ENCODE measurements at regions not wholly inside any gene's neighbourhood (a gene's known extent, or its start where the extent isn't known, plus 50 kb on each side); places are given as distances from the start of the nearest gene placed in this dataset.

DNA sequence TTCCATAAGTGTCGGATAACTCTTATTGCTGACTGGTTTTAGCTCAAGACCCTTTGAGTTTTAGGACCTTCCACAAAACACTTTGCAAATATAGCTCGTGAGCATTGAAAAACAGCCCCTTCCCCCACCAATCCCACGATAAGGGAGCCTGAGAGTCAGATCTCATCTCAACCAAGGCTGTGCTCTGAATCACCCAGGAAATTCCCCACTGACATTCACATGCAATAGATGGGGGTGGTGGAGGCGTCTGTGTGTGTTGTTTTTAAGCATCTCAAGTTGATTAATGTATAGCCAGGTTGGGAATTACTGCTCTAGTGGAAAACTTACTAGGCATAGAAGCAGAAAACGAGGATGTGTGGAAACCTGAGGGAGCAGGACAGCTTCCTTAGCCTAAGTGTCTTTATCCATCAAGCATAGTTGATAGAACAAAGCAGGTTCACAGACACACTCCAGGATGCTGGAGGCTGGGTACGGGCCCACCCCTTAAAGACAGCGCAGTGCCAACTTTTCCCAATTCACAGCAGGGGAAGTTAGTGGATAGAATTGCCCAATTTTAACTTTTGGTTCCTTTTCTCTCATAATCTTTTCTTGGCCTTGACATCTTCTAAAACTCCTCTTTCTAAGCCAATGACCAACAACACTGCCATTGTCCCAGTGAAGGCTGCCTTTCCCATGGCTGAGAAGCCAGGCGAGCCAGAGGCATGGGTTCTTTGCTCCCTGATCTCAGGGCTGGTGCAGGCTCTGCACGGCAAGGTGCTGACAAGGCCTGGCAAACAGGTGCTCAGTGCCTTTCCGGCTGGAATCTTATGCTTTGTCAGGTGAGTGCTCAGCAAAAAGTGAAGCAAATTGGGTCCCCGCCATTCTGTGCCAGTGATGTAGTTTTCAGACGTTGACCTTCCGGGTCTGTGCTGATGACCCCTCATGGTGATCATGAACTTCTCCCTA is 98.5 kb upstream of the INSIG1 start:
- intact Hi-C loops (cut with DNase I) = loop anchor here (10.0 kb wide), 1 partner anchor 274 kb away; no protein-coding TSS in a partner anchor
- DNase-seq = peak in 1 of 10 donors; percentile 61

DNA sequence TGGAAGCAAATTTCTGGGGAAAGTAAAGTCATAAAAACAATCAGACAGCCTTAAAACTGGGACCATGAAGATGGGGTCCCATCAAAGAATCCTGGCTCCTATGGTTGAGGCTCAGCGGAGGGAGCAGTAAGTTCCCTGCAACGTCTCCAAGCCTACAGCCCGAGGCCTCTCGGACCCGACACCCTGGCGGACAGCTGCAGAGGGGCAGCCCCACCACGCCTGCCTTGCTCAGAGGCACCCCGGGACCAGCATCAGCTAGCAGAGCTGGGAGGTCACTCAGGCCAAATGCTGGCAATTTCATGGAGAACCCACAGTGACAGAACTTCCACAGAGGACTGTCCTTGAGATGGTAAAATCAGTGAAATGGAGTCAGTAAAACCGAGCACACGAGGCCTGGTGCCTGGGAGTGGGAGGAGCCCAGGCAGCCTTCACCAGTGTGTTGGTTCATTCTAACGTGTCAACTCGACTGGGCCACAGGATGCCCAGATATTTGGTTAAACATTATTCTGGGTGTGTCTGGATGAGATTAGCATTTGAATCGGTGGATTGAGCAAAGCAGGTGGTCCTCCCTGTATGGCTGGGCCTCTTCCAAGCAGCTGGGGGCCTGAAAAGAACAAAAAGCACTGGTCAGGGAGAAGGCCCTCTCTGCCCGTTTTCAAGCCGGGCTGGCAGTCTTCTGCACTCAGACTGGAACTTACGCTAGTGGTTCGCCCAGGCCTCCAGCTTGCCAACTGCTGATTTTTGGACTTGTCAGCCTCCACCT is 96.2 kb upstream of the INSIG1 start:
- intact Hi-C loops (cut with DNase I) = no loop called here
- DNase-seq = no peak

DNA sequence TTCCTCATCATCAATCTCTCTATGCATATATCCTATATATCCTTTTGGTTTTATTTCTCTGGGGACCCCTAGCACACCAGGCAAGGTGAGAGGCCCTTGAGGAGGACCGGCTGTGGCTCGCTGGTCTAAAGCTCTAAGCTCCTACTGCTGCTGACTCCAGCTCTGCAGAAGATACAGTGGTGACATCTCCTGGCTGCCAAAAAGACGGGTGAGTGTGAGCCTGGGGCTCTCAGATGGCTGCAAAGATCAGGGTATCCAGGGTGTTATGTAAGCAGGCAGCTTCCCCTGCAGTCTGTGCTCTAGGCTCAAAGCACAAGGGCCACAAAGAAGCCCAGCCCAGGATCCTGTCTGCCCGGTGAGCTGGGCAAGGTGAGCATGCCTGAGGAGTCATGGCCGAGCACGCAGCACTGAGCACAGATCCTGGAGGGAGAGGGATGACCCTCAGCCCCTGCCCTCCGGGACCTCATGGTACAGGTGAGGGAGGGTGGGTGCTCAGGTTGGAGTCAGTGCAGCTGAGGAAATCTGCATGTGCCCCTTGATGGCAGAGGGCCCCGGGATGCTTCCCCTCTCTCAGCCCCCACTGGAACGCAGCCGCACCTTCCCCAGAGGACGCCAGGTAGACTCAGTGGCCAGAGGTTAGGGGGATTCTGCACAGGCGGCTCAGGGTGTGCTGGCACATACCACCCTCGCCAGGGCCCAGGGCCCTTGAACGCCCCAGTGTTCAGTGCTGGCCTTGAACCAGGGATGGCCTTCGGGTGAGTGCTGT is 95.4 kb upstream of the INSIG1 start:
- intact Hi-C loops (cut with DNase I) = no loop called here
- DNase-seq = no peak

DNA sequence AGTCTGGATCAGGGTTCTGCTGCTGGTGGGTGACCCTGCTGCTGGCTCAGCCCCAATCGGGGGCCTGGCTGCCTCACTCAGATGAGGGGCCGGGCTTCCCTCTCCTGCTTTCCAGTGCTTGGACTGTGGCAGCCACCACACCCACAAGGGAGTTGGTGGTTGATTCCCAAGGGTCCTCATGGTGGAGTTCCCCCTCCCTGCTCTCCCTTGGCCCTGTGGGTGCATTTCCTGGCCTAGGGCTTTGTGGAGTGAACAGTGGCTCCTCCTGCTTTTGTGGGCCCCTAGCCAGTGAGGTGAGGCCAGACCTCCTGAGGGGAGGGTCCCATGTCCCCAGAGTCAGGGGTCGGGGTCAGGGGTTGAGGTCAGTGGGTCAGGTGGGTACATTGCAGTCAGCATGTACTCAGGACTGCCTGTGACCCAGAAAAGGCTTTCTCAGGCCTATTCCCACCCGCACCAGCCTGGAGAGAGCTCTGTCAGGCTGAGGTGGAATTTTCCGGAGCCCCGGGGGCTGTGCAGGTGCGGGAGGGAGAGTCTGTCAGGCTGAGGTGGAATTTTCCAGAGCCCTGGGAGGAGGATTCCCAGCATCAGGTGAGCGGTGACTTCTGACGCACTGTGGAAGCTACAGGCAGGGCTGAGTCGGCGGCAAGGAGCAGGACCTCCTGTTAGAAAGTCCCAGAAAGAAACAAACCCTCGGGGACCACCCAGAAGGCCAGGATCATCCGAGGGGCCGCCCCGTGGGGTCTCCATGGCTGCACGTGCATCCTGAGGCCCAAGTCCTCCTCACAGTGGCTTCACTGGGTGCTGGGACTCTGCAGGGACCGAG is 94.4 kb upstream of the INSIG1 start:
- no peak for DNase-seq
- intact Hi-C loops (cut with DNase I) = no loop called here

DNA sequence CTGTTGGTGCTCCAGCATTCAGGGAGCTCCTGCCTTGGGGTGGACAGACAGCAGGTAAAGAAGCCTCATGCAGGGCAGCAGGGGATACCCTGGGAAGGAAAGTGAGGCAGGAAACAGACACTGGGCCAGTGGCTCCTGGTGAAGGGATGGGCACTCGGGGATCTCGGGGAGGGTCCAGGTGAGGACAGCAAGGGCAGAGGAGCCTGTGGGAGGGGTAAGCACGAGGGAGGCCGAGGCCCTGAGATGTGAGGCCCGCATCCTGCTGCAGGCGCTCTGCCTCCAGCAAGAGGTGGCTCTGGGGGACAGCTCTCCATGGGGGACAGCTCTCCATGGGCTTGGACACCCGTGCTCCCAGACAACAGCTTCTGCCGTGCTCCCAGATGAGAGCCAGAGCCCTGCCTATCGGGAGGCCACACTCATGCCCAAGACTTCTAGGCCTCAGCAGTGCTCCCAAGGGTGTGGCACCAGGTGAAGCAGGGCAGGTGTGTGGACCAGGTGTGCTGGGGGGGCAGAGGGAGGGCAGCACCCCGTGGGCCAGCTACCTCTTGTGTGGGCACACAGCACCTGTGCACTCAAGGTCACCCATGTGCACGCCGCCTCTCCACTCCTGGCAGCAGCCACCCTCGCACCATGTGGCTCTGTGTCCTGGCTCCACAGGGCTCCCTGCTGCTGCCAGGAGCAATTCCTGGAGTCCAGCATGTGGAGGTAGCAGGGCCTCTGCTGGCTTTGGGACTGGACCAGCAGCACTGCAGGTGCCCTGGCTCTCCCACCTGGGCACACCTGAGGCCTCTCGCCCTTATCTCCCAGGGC is 93.6 kb upstream of the INSIG1 start:
- intact Hi-C loops (cut with DNase I) = no loop called here
- DNase-seq = no peak

DNA sequence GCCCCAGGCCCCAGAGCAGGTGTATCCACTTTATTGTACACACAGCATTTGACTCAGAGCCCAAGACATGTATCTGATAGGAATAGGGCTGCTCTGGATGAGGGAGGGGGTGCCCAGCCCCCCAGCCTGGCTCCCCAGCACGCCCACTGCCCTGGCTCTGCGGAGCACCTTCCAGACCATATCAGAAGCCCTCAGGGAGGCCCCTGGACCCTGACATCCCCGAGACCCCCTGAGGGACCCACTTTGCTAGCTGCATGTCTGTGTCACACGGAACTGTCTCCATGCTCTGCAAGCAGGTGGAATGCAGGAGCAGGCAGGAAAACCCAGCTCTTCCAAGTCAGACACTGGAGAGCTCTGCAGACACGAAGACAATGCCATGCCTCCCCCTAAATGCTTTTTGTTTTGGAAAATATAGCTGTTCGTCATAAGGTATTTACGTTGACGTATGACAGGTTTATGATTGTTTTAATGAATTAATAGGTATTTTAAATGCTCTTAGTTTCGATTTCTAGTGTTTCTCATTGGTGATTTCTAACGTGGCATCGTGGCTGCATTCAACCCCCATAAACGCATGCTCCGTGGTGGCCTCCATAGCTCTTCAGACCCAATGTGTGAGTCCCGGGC is 92.8 kb upstream of the INSIG1 start:
- peak in 1 of 10 donors; percentile 58 for DNase-seq

DNA sequence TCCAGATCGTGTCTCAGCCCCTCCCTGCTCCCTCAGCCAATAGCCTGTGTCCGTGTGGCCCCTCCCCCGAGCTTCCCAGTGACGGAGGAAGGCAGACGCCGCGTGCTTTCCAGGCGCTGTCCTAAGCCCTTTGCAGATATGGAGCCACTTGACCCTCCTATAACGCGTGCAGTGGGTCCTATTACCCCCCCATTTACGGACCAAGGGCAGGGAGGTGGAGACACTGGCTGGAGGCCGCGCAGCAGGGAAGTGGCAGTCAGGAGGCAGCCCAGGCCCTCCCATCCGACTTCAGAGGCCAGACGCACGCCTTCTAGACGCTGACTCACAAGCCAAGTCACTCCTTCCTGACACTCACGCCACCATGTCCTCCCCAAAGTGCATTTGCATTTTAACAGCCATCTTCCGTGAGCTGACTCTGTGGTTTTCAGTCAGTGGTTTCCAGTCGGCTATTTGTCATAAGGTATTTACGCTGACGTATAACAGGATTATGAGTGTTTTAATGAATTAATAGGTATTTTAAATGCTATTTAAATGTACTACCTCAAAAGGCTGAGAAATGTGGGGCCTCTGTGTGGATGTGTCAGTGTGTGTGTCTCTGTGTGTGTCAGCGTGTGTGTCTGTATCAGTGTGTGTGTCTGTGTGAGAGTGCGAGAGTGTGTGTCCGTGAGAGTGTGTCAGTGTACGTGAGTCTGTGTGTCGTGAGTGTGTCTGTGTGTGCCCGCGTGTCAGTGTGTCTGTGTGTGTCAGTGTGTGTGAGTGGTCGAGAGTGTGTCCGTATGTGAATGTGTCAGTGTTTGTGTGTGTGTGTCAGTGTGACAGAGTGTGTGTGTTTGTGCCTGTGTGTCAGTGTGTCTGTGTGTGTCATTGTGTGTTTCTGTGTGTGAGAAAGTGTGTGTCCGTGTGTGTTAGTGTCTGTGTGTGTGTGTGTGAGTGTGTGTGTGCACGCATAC is 92.0 kb upstream of the INSIG1 start:
- DNase-seq = peak in 4 of 10 donors; percentile 18 to 80 (median 24)

More for the DNA sequence above, 92.8 kb upstream of the INSIG1 start:
- intact Hi-C loops (cut with DNase I) = no loop called here

DNA sequence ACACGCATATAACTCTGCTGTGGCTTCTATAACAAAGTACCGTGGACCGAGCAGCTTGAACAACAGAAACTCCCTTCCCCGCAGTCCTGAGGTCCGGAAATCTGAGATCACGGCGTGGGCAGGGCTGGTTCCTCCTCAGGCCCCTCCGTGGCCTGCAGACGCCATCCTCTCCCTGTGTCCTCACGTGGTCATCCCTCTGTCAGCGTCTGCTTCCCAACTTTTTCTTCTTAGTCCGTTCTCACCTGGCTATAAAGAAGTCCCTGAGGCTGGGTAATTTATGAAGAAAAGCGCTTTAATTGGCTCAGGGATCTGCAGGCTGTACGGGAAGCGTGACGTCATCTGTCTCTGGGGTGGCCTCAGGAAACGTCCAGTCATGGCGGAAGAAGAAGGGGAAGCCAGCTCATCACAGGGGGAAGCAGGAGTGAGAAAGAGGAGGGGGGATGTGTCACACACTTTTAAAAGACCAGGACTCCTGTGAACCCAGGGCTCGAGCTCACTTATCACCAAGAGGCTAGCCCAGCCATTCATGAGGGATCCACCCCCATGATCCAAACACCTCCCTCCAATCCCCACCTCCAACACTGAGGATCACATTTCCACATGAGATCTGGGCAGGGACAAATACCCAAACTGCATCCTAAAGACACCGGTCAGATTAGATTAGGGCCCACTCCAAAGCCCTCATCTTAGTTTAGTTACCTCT is 91.2 kb upstream of the INSIG1 start:
- intact Hi-C loops (cut with DNase I) = no loop called here
- peak in 1 of 10 donors; percentile 80 for DNase-seq

More for the DNA sequence above, 92.0 kb upstream of the INSIG1 start:
- intact Hi-C loops (cut with DNase I) = no loop called here

DNA sequence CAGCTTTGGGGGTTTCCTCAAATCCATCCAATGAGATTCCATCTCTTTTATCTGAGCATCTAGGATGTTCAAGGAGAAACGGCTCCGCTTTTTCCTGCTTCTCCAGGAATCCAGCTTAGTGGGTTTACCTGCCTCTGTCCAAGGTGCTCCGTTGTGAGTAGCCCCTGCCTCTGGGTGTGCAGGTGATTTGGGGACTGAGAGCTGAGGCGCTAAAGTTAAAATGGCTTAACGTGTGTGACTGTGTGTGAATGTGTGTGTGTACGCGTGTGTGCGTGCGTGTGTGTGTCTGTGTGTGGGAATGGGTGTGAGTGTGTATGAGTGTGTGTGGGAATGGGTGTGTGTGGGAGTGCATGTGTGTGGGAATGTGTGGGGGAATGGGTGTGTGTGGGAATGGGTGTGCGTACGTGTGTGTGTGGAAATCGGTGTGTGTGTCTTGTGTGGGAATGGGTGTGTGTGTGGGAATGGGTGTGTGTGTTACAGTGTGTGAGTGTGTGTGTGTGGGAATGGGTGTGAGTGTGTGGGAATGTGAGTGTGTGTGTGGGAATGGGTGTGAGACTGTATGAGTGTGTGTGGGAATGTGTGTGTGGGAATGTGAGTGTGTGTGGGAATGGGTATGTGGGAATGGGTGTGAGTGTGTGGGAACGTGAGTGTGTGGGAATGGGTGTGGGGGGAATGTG is 90.2 kb upstream of the INSIG1 start:
- intact Hi-C loops (cut with DNase I) = no loop called here

DNA sequence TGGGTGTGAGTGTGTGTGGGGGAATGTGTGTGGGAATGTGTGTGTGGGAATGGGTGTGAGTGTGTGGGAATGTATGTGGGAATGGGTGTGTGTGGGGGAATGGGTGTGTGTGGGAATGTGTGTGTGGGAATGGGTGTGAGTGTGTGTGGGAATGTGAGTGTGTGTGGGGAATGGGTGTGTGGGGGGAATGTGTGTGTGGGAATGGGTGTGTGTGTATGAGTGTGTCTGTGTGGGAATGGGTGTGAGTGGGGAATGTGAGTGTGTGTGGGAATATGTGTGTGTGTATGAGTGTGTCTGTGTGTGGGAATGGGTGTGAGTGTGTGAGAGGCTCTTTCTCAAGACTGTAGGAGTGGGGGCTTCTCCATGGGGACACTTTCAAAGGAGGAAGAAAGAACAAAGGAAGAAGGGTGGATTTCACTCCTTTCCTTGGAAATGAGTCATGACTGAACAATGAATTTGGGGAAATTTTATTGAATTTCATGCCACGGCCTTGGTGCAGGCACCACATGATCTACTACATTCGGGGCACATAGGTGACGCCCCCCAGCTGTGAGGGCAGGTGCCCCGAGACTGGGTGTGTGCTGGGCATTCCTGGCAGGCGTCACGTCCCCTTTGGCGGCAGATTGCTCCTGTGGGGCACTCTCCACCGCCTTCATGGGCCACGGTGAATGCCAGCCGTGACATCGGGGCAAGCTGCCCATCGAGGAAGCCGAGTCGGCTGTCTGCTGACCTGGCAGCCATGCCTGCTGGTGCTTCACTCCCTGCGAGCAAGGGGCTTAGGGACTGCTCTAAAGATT is 88.8 kb upstream of the INSIG1 start:
- DNase-seq = peak in 2 of 10 donors; percentile 63 to 66
- intact Hi-C loops (cut with DNase I) = no loop called here

More for the DNA sequence above, 90.2 kb upstream of the INSIG1 start:
- DNase-seq = peak in 1 of 10 donors; percentile 17

DNA sequence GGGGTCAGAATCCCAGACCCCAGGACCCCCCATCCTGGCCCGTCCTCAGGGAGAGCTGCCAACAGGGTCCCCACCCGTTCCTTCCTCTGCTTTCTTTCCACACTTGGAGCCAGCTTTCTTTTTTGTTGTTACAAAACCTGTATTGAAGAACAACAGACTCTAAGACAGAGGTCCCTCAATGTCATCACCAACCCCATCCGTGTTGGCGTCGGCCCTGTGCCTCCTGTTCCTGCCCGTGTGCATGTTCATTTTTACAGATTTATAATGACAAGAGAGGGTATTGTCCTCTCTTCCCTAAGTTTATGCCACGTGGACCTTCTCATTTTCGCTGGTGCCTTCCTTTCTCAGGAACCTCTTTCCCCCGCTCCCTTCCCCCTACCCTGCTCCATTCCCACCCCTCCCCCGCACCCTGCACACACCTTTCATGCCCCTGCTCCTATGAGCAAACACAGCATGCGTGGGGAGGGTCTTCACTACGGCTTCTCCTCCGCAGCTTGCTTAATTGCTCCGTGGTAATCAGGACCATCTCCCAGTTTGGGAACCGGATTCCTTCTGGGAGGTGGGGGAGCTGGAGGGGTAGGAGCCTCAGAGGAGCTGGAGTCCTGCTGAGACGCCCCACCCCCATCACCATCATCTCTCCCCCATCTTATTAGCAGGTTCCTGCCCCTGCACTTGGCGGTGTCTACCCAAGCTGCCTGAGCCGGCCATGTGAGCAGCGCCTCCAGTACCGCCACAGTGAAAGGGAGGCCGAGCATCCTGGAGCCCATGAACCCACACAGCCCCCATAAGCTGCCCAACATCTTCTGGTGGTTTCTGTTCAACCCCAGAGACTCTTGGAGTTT is 88.0 kb upstream of the INSIG1 start:
- intact Hi-C loops (cut with DNase I) = no loop called here
- peak in 2 of 10 donors; percentile 50 to 52 for DNase-seq

DNA sequence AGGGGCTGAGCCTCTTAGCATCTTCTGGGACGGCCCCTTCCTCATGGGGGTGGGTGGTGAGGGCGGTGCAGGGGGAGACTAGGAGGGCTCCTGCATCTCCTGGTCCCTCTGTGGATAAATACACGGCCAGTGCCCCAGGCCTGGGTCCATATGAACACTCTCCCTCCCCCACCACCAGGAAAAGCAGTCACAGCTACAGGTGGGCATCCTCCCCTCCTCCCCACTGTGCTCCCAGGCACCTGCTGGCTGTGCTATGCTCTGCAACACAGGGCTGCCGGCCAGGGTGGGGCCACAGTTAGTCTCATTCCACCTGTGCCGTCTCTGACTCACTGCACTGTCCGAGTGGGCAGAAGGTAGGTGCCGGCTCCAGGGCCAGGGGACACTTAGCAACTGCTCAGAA is 87.3 kb upstream of the INSIG1 start:
- peak in 2 of 10 donors; percentile 46 to 65 for DNase-seq
- intact Hi-C loops (cut with DNase I) = no loop called here

DNA sequence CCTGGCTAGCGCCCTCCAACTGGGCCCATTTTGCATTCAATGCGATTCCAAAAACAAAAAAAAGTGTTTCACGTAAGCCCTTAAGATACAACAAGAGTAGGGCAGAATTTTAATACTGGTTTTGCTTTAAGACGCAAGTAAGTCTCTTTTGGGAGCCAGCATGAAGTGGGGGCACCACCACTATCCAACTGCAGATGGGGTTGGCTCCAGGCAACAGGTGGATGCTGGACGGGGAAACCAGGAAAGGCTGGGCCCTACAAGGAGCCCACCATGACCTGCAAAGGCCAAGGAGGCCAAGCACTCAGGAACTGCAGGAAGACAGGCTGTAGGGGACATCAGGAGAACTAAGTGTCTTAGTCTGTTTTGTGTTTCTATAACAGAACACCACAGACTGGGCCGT is 86.5 kb upstream of the INSIG1 start:
- intact Hi-C loops (cut with DNase I) = no loop called here

DNA sequence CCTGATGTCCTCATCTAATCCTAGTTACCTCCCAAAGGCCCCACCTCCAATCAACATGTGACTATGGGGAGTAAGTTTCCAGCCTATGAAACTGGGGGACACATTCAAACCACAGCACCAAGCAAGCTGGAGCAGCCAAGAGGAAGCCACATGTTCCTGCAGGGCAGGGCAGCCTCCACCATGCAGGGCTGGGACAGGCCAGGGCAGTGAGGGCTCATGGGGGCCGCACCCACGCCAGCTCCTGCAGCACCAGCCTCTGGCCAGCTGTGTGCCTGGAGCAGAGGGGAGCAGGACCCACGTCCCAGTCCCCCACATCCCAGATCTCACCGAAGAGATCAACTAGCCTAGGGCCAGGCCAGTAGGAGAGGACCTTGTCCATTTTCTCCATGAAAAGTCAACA is 85.9 kb upstream of the INSIG1 start:
- intact Hi-C loops (cut with DNase I) = no loop called here
- DNase-seq = peak in 1 of 10 donors; percentile 36

More for the DNA sequence above, 86.5 kb upstream of the INSIG1 start:
- peak in 1 of 10 donors; percentile 16 for DNase-seq
